ENCODE measurements at regions not wholly inside any gene's neighbourhood (a gene's known extent, or its start where the extent isn't known, plus 50 kb on each side); places are given as distances from the start of the nearest gene placed in this dataset.
A peak's percentile ranks its signal among the peaks of the same experiment; 100 is the strongest.
"Not testable (repeated sequence)": the region's sequence is repeated elsewhere in the genome, so short reads cannot be mapped to it uniquely, and the experiment has no call there.

- DNase-seq = no peak
Measured at GRCh38 chr5:160479220-160479619, 57.6 kb downstream of the PTTG1 start.

GRCh38 chr5:160479926-160480325 lies 58.3 kb downstream of the PTTG1 start:
- no peak for DNase-seq

- DNase-seq = no peak
Measured at GRCh38 chr5:160480652-160481051, 59.0 kb downstream of the PTTG1 start.

- no peak for DNase-seq
Measured at GRCh38 chr5:160484678-160485077, 63.0 kb downstream of the PTTG1 start.

GRCh38 chr5:160485364-160485969 lies 63.8 kb downstream of the PTTG1 start:
- no peak for DNase-seq

GRCh38 chr5:160486573-160486972 lies 64.9 kb downstream of the PTTG1 start:
- peak; percentile 44 for DNase-seq

- no peak for DNase-seq
Measured at GRCh38 chr5:160488394-160489325, 67.0 kb downstream of the PTTG1 start.

GRCh38 chr5:160491438-160491837 lies 69.8 kb downstream of the PTTG1 start:
- DNase-seq = no peak

GRCh38 chr5:160492565-160492964 lies 70.9 kb downstream of the PTTG1 start:
- no peak for DNase-seq

GRCh38 chr5:160493806-160494338 lies 72.2 kb downstream of the PTTG1 start:
- DNase-seq = peak; percentile 43

GRCh38 chr5:160494451-160494850 lies 72.8 kb downstream of the PTTG1 start:
- DNase-seq = no peak

GRCh38 chr5:160496334-160496733 lies 74.7 kb downstream of the PTTG1 start:
- DNase-seq = no peak

GRCh38 chr5:160496784-160497183 lies 75.1 kb downstream of the PTTG1 start:
- no peak for DNase-seq

GRCh38 chr5:160497878-160498277 lies 76.2 kb downstream of the PTTG1 start:
- DNase-seq = no peak

- DNase-seq = not testable (repeated sequence)
Measured at GRCh38 chr5:160498441-160499043, 76.9 kb downstream of the PTTG1 start.

- DNase-seq = no peak
Measured at GRCh38 chr5:160500786-160501779, 79.4 kb downstream of the PTTG1 start.

- DNase-seq = no peak
Measured at GRCh38 chr5:160504906-160505305, 83.3 kb downstream of the PTTG1 start.

GRCh38 chr5:160506006-160507004 lies 84.7 kb downstream of the PTTG1 start:
- DNase-seq = peak; percentile 60

- DNase-seq = peak; percentile 23
Measured at GRCh38 chr5:160507221-160507721, 85.6 kb downstream of the PTTG1 start.

- DNase-seq = peak; percentile 94
Measured at GRCh38 chr5:160508780-160509361, 87.2 kb downstream of the PTTG1 start.

All from hematopoietic multipotent progenitor cell treated with erythropoietin and hydrocortisone succinate and interleukin-3 and kit ligand, for 6 days (in vitro differentiated cells).